ENCODE measurements at regions not wholly inside any gene's neighbourhood (a gene's known extent, or its start where the extent isn't known, plus 50 kb on each side); places are given as distances from the start of the nearest gene placed in this dataset.

DNA sequence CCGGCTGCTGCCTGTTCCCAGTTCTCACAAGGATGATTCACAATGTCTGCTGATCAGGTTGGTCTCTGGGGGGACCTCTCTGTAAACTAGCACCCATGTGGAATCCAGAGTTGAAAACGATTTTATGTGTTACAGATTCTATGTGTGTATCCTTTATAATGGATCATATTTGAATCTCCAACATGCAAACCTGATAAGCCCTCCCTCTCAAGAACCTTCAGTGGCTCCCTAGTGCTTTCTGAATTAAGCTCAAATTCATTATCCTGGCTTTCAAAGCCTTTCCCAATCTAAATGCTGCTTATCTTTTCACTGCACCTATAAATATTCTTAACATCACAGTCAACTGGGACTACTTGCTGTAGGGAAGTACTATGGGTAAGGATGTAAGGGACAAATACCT lies 166.8 kb upstream of the USP24 start:
- Histone ChIP-seq H3F3A (ENCODE audit: low read depth) (no peaks in the 10 kb centered on the region), H2AFZ (replicated peaks) (no peak overlapping the region), H3K79me2 (ENCODE audit: low read depth) (no peaks in the 10 kb centered on the region), H3K27me3 (no peaks in the 10 kb centered on the region), H3K4me1 (no peaks in the 10 kb centered on the region), H4K20me1 (ENCODE audit: low read depth) (no peaks in the 10 kb centered on the region), H3K27ac (no peak overlapping the region), H3K9me3 (ENCODE audit: low read depth) (no peaks in the 10 kb centered on the region), H3K4me2 (no peak overlapping the region), H3K4me3 (no peak overlapping the region), H3K9ac (no peak overlapping the region), H3K36me3 (no peaks in the 10 kb centered on the region)
- Mint-ChIP-seq H3K4me1 (no peaks in the 10 kb centered on the region), H3K4me3 (no peak overlapping the region), H3K36me3 (no peaks in the 10 kb centered on the region), H3K27me3 (ENCODE audit: insufficient read depth, low read depth) (peaks cover 3% of the 10 kb centered on the region), H3K9me3 (no peaks in the 10 kb centered on the region), H3K27ac (no peak overlapping the region)
- no peak for DNase-seq (ENCODE audit: low spot score)
- TF ChIP-seq CTCF (IDR thresholded peaks at IDR 0.05) (no peak), EZH2phosphoT487 (IDR thresholded peaks at IDR 0.05) (no peak), EZH2 (IDR thresholded peaks at IDR 0.05) (no peak)

DNA sequence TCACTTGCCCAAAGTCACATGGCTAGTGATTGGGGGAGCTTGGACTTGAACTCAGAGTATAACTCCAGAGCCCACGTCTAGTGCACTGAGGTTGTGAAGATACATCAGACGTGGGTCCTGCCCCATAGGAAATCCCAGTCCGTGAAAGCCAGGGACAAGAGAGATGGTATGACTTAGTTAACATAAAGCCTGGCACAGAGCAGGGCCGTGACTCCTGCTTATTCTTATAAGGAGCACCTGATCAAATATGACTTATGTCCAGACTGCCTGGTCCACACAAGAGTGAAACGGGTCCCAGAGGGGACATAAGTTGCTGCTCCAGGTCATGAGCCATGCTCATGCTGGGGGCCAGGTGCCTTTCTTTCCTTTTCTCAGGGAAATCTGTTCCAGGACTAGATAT lies 166.3 kb upstream of the USP24 start:
- H3K9me3 ChIP-seq (ENCODE audit: low read depth): no peaks in the 10 kb centered on the region
- Mint-ChIP-seq H3K4me1 (no peaks in the 10 kb centered on the region), H3K9me3 (no peaks in the 10 kb centered on the region), H3K4me3 (no peak overlapping the region), H3K36me3 (no peaks in the 10 kb centered on the region), H3K27ac (no peak overlapping the region), H3K27me3 (ENCODE audit: insufficient read depth, low read depth) (peaks cover 4% of the 10 kb centered on the region)
- no peak overlapping the region for H3K9ac ChIP-seq
- H2AFZ ChIP-seq (replicated peaks): no peak overlapping the region
- H3K4me3 ChIP-seq: no peak overlapping the region
- no peaks in the 10 kb centered on the region for H3K4me1 ChIP-seq
- no peak for DNase-seq (ENCODE audit: low spot score)
- no peaks in the 10 kb centered on the region for H3K79me2 ChIP-seq (ENCODE audit: low read depth)
- no peaks in the 10 kb centered on the region for H3F3A ChIP-seq (ENCODE audit: low read depth)
- H3K36me3 ChIP-seq: no peaks in the 10 kb centered on the region
- no peak overlapping the region for H3K27ac ChIP-seq
- H3K4me2 ChIP-seq: no peak overlapping the region
- no peaks in the 10 kb centered on the region for H3K27me3 ChIP-seq
- TF ChIP-seq CTCF (IDR thresholded peaks at IDR 0.05): no peak
- no peak for TF ChIP-seq EZH2phosphoT487 (IDR thresholded peaks at IDR 0.05)
- TF ChIP-seq EZH2 (IDR thresholded peaks at IDR 0.05): no peak
- H4K20me1 ChIP-seq (ENCODE audit: low read depth): no peaks in the 10 kb centered on the region

DNA sequence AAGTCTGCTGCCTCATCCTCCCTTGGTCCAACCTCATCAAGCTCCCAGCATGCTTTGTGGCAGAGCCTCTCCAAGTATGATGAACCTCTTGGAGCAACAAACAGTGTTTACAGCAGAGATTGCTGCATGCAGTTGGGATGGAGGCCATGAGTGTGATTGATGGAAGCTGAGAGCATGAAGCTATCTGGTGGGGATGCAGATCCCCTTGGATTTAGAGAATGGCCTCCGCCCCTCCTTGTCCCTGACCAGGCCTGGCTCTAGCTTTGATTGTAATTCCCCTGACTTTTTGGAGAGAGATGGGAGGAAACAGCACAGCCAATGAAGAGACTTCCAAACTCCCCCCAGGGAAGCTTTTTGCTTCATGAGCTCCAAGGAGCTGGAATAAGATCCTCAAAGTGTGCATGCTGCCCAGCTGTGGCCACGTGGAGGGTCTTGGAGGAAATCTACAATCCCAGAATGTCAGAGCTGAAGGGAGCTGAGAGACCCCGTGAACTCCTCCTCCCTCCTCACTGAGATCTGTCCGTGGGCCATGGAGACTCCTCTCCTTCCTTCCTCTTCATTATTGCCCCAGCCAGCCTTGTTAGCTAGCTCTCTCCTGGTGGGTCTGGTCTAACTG lies 165.3 kb upstream of the USP24 start:
- DNase-seq (ENCODE audit: low spot score): no peak
- H3K36me3 Mint-ChIP-seq: no peaks in the 10 kb centered on the region
- H2AFZ ChIP-seq (replicated peaks): no peak overlapping the region

More for the DNA sequence above, 165.3 kb upstream of the USP24 start:
- Histone ChIP-seq H3K36me3 (no peaks in the 10 kb centered on the region), H3K4me3 (no peak overlapping the region), H4K20me1 (ENCODE audit: low read depth) (no peaks in the 10 kb centered on the region), H3K27ac (no peak overlapping the region), H3K9ac (no peak overlapping the region), H3K4me1 (no peaks in the 10 kb centered on the region), H3K9me3 (ENCODE audit: low read depth) (no peaks in the 10 kb centered on the region), H3F3A (ENCODE audit: low read depth) (no peaks in the 10 kb centered on the region), H3K79me2 (ENCODE audit: low read depth) (no peaks in the 10 kb centered on the region), H3K27me3 (no peaks in the 10 kb centered on the region), H3K4me2 (no peak overlapping the region)
- peaks cover 5% of the 10 kb centered on the region for H3K27me3 Mint-ChIP-seq (ENCODE audit: insufficient read depth, low read depth)
- H3K4me3 Mint-ChIP-seq: no peak overlapping the region
- H3K27ac Mint-ChIP-seq: no peak overlapping the region
- no peaks in the 10 kb centered on the region for H3K9me3 Mint-ChIP-seq
- no peaks in the 10 kb centered on the region for H3K4me1 Mint-ChIP-seq
- TF ChIP-seq CTCF (IDR thresholded peaks at IDR 0.05): no peak

Data from neural progenitor cell (in vitro differentiated cells).